ENCODE measurements at regions not wholly inside any gene's neighbourhood (a gene's known extent, or its start where the extent isn't known, plus 50 kb on each side); places are given as distances from the start of the nearest gene placed in this dataset.

DNA sequence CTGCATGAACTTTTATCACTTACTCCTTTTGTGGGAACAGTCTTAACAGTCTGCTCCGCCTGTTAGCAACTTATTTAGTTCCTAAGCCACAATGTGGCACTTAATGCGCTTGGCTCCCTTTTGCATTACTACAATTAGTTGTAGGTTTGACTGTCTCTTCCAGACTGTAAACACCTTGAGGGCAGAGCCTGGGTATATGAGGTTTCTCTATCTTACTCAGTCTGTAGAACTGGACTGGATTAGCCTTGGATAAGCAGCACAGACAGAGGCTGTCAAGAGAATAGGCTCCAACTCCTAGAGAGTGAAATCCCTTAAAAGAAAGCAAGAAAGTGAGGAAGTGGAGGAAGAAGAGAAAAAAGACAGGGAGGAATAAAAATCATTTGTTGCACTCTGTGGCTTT is 268.3 kb upstream of the MAF start:
- H3K27me3 ChIP-seq (ENCODE audit: control insufficient read depth in 3 of 3, insufficient read depth in 3 of 3, low read length in 3 of 3): no peaks in the 10 kb centered on the region
- no peaks in the 10 kb centered on the region for H3K4me1 ChIP-seq (ENCODE audit: control insufficient read depth in 3 of 3, insufficient read depth in 3 of 3, low read length in 3 of 3)
- no peak overlapping the region for H3K4me3 ChIP-seq (ENCODE audit: low read length in 3 of 3)
- no peak overlapping the region for H3K9ac ChIP-seq (ENCODE audit: low read depth in 1 of 3, low read length in 3 of 3)
- H3K27ac ChIP-seq (ENCODE audit: low read depth, low read length): no peak overlapping the region
- no peaks in the 10 kb centered on the region for H3K36me3 ChIP-seq (ENCODE audit: control insufficient read depth in 3 of 3, insufficient read depth in 3 of 3, low read length in 3 of 3)
- no peaks in the 10 kb centered on the region for H3K9me3 ChIP-seq (ENCODE audit: control insufficient read depth in 3 of 3, low read length in 3 of 3)

DNA sequence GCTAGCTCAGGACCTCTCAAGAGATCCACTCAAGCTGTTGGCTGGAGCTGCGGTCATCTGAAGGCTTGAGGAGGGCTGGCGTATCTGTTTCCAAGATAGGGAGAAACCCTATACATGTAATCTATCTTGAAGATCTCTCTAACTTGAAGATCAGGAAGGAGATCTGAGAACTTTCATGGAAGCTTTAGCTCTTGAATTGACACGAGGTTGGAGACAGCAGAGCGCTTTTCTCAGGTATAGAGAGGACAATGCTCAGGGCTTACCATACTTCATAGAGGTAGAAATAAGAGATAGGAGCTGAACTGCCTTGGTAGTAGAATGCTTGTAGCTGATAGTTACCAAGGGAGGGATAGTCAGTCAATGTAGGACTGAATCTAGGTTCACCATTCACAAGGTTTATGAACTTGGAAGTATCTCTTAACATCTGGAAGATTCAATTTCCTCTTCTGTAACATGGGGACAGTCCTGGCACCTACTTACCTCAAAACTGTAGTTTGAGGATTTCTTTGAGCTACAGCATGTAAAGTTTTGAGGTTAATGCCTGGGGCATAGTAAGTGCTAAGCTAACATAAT is 267.0 kb upstream of the MAF start:
- Histone ChIP-seq H3K36me3 (ENCODE audit: control insufficient read depth in 3 of 3, insufficient read depth in 3 of 3, low read length in 3 of 3) (no peaks in the 10 kb centered on the region), H3K27me3 (ENCODE audit: control insufficient read depth in 3 of 3, insufficient read depth in 3 of 3, low read length in 3 of 3) (no peaks in the 10 kb centered on the region), H3K9ac (ENCODE audit: low read depth in 1 of 3, low read length in 3 of 3) (no peak overlapping the region), H3K4me1 (ENCODE audit: control insufficient read depth in 3 of 3, insufficient read depth in 3 of 3, low read length in 3 of 3) (no peaks in the 10 kb centered on the region), H3K27ac (ENCODE audit: low read depth, low read length) (no peak overlapping the region), H3K4me3 (ENCODE audit: low read length in 3 of 3) (no peak overlapping the region), H3K9me3 (ENCODE audit: control insufficient read depth in 3 of 3, low read length in 3 of 3) (no peaks in the 10 kb centered on the region)

DNA sequence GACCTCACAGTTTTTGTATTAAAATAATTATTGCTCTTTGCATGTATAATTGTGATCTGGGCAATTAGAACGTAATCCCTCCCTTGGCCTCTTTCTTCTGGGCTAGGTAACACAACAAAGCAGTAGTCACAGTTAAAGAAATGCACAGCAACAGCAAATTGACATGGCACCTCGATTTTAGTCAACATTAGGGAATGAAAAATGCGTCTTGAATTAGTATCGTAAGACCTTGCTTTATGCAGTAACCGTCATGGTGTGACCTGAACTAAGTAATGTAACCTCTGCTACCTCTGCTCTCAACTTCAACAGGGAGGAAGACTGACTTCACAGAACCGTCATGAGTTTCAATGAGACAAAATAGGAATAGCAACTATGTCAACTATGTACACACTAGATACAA is 265.4 kb upstream of the MAF start:
- H3K27ac ChIP-seq (ENCODE audit: low read depth, low read length): no peak overlapping the region
- H3K4me1 ChIP-seq (ENCODE audit: control insufficient read depth in 3 of 3, insufficient read depth in 3 of 3, low read length in 3 of 3): no peaks in the 10 kb centered on the region
- H3K36me3 ChIP-seq (ENCODE audit: control insufficient read depth in 3 of 3, insufficient read depth in 3 of 3, low read length in 3 of 3): no peaks in the 10 kb centered on the region
- H3K9ac ChIP-seq (ENCODE audit: low read depth in 1 of 3, low read length in 3 of 3): no peak overlapping the region
- H3K9me3 ChIP-seq (ENCODE audit: control insufficient read depth in 3 of 3, low read length in 3 of 3): no peaks in the 10 kb centered on the region
- no peaks in the 10 kb centered on the region for H3K27me3 ChIP-seq (ENCODE audit: control insufficient read depth in 3 of 3, insufficient read depth in 3 of 3, low read length in 3 of 3)
- H3K4me3 ChIP-seq (ENCODE audit: low read length in 3 of 3): no peak overlapping the region

DNA sequence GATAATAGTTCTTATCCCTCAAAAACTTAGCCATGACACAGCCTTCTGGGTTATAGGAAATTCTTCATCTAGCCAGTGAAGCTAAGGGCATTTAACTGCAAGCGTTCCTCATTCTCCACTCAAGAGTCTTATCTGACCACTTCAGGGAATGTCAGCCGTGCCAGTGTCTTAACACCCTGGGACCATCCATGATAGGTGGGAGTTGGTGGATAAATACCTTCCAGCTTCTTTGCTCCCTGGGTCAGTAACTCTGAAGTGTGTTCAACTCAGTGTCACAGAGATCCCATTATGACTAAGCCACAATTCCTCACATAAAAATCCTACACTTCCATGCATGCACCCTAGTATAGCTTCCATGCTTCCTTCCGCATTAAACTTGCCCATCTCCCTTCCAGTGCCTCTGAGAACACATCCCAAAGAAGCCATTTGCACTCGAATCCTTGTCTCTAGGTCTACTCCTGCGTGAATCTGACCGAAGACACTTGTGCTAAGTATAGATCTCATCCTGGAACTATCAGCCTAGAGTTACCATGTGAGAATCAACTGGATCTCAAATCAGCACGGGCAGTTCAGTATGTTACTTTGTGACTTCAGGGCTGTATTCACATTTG is 264.3 kb upstream of the MAF start:
- Histone ChIP-seq H3K36me3 (ENCODE audit: control insufficient read depth in 3 of 3, insufficient read depth in 3 of 3, low read length in 3 of 3) (no peaks in the 10 kb centered on the region), H3K27ac (ENCODE audit: low read depth, low read length) (no peak overlapping the region), H3K27me3 (ENCODE audit: control insufficient read depth in 3 of 3, insufficient read depth in 3 of 3, low read length in 3 of 3) (no peaks in the 10 kb centered on the region), H3K9me3 (ENCODE audit: control insufficient read depth in 3 of 3, low read length in 3 of 3) (no peaks in the 10 kb centered on the region), H3K9ac (ENCODE audit: low read depth in 1 of 3, low read length in 3 of 3) (no peak overlapping the region), H3K4me3 (ENCODE audit: low read length in 3 of 3) (no peak overlapping the region), H3K4me1 (ENCODE audit: control insufficient read depth in 3 of 3, insufficient read depth in 3 of 3, low read length in 3 of 3) (no peaks in the 10 kb centered on the region)

DNA sequence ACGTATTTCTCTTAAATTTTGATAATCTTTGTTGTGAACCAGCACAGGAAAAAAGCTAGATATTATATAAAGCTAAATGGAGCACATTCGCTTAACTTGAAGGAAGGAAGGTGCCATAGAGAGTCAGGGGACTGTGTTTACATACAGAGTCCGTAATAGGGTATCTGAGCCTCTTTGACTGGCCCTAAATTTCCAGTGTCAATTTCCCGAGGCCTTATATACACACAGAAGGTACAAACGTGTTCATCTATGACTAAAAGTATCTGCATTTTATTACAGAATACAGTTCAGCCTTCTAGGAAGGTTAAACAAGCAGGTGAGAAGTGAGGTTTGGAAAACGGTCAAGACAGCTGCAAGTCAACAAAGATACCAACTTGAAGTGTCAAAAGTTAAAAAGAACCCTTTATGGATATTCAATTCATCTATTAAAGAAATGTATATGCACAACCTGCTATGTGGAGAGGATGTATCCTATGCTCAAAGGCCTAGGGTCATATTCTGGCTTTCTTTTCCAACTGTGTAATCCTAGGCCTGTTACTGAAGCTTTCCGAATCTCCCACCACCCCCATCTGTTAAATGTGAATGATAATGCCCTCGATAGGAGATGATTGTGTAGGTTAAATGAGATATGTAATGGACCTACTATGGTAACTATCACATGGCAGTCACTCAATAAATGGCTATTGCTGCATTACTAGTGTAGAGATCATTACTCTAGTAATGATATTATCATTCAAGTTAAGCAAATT is 263.7 kb upstream of the MAF start:
- Histone ChIP-seq H3K27ac (ENCODE audit: low read depth, low read length) (no peak overlapping the region), H3K4me3 (ENCODE audit: low read length in 3 of 3) (no peak overlapping the region), H3K9me3 (ENCODE audit: control insufficient read depth in 3 of 3, low read length in 3 of 3) (no peaks in the 10 kb centered on the region), H3K36me3 (ENCODE audit: control insufficient read depth in 3 of 3, insufficient read depth in 3 of 3, low read length in 3 of 3) (no peaks in the 10 kb centered on the region), H3K9ac (ENCODE audit: low read depth in 1 of 3, low read length in 3 of 3) (no peak overlapping the region), H3K4me1 (ENCODE audit: control insufficient read depth in 3 of 3, insufficient read depth in 3 of 3, low read length in 3 of 3) (no peaks in the 10 kb centered on the region), H3K27me3 (ENCODE audit: control insufficient read depth in 3 of 3, insufficient read depth in 3 of 3, low read length in 3 of 3) (no peaks in the 10 kb centered on the region)

DNA sequence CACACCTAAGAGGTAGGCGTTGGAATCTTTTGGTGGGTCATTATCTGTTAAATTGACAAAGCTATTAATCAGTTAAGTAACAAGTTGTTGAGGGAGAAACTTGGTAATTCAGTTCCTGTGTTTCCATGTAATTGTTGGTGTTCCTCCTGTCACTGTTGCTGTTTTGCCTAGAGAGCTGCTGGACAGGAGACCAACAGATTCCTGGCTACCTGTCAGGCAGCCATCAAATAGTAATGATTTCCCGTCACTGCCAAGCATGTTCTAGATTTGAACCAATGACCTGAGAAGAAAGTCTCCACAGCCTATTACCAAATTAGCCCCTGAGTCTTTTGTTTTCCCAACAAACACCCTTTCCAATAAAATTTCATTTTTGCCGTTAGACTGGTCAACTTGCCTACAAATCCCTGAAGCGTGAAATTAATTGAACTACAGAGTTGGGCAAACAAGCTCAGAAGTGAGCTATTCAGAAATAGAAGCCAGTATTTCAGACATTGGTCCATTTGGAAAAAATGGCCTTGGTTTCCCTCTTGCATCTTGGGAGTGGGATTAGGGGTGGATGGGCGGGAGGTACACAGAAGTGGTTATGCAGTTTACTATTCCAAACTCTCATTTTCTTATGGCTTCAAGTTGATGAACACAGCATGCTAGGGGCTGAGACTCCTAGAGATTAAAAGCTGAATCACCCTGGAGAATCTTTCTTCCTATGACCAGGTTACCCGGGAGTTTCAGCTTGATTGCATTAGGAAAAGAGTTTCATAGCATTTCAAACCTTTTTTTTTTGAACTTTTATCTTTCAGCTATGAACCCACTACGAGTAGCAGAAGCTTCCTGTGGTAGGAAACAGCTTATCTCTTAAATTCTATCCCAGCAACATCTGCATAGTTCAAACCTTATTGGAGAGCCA is 262.8 kb upstream of the MAF start:
- Histone ChIP-seq H3K4me1 (ENCODE audit: control insufficient read depth in 3 of 3, insufficient read depth in 3 of 3, low read length in 3 of 3) (no peaks in the 10 kb centered on the region), H3K27ac (ENCODE audit: low read depth, low read length) (no peak overlapping the region), H3K27me3 (ENCODE audit: control insufficient read depth in 3 of 3, insufficient read depth in 3 of 3, low read length in 3 of 3) (no peaks in the 10 kb centered on the region), H3K4me3 (ENCODE audit: low read length in 3 of 3) (no peak overlapping the region), H3K36me3 (ENCODE audit: control insufficient read depth in 3 of 3, insufficient read depth in 3 of 3, low read length in 3 of 3) (no peaks in the 10 kb centered on the region), H3K9ac (ENCODE audit: low read depth in 1 of 3, low read length in 3 of 3) (no peak overlapping the region), H3K9me3 (ENCODE audit: control insufficient read depth in 3 of 3, low read length in 3 of 3) (no peaks in the 10 kb centered on the region)

DNA sequence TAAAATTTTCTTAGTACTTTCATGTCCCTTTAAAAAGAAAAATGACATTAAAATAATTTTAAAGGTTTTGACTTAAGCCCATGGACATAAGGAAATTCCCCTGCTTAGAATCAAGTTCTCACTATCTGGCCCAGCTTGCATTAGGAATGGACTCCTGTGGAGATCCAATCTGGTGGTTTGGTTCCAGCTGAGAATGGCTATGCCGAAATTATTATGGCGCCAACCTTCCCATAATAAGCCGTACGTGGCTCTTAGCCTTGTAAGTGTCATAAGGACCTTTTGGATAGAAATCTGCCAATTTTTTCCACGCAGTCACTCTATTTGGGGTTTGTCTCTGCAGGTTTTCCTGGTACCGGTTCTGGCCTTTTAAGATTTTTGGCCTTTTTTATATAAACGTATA is 262.1 kb upstream of the MAF start:
- Histone ChIP-seq H3K36me3 (ENCODE audit: control insufficient read depth in 3 of 3, insufficient read depth in 3 of 3, low read length in 3 of 3) (no peaks in the 10 kb centered on the region), H3K27me3 (ENCODE audit: control insufficient read depth in 3 of 3, insufficient read depth in 3 of 3, low read length in 3 of 3) (no peaks in the 10 kb centered on the region), H3K9ac (ENCODE audit: low read depth in 1 of 3, low read length in 3 of 3) (no peak overlapping the region), H3K27ac (ENCODE audit: low read depth, low read length) (no peak overlapping the region), H3K4me1 (ENCODE audit: control insufficient read depth in 3 of 3, insufficient read depth in 3 of 3, low read length in 3 of 3) (no peaks in the 10 kb centered on the region), H3K9me3 (ENCODE audit: control insufficient read depth in 3 of 3, low read length in 3 of 3) (no peaks in the 10 kb centered on the region), H3K4me3 (ENCODE audit: low read length in 3 of 3) (no peak overlapping the region)

DNA sequence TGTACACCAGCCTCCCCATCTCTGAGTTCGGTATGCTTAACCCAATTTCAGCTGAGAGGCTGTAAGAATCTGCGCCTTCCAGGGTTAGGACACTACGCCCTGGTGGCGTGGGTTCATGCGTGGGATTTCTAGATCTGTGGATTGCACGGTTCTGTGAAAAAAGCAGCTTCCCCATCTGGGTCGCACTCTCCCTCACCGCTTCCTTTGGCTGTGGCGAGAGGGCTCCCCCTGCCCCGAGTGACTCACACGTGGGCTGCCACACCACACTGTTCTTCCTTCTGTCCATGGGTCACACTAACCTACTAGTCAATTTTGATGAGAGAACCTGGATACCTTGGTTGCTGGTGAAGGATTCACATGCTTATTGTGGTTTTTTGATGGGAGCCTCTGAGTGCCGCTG is 256.0 kb upstream of the MAF start:
- H3K9me3 ChIP-seq (ENCODE audit: control insufficient read depth in 3 of 3, low read length in 3 of 3): peaks cover 0 to 3% (median 0%) of the 10 kb centered on the region in 3 donors
- H3K36me3 ChIP-seq (ENCODE audit: control insufficient read depth in 3 of 3, insufficient read depth in 3 of 3, low read length in 3 of 3): no peaks in the 10 kb centered on the region
- no peaks in the 10 kb centered on the region for H3K27me3 ChIP-seq (ENCODE audit: control insufficient read depth in 3 of 3, insufficient read depth in 3 of 3, low read length in 3 of 3)
- H3K9ac ChIP-seq (ENCODE audit: low read depth in 1 of 3, low read length in 3 of 3): no peak overlapping the region
- no peaks in the 10 kb centered on the region for H3K4me1 ChIP-seq (ENCODE audit: control insufficient read depth in 3 of 3, insufficient read depth in 3 of 3, low read length in 3 of 3)
- H3K4me3 ChIP-seq (ENCODE audit: low read length in 3 of 3): no peak overlapping the region
- no peak overlapping the region for H3K27ac ChIP-seq (ENCODE audit: low read depth, low read length)

DNA sequence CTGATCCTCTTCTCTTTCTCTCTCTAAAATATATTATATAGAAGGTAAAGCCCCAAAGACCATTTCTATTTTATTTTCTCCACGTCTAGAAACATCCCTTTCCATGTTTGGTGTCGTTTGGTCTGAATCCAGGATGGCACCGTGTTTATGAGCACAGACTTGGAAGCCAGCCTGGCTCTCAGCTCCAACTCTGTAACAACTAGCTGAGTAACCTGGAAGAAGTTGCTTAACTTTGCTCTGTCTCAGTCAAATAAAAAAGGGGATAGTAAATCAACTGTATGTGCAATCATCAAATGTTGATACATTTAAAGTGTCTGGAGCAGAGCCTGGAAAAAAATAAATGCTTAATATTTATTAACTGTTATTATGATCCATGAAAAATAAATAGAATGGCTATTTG is 249.8 kb upstream of the MAF start:
- no peaks in the 10 kb centered on the region for H3K36me3 ChIP-seq (ENCODE audit: control insufficient read depth in 3 of 3, insufficient read depth in 3 of 3, low read length in 3 of 3)
- H3K9ac ChIP-seq (ENCODE audit: low read depth in 1 of 3, low read length in 3 of 3): no peak overlapping the region
- H3K4me3 ChIP-seq (ENCODE audit: low read length in 3 of 3): no peak overlapping the region
- H3K9me3 ChIP-seq (ENCODE audit: control insufficient read depth in 3 of 3, low read length in 3 of 3): no peaks in the 10 kb centered on the region
- H3K4me1 ChIP-seq (ENCODE audit: control insufficient read depth in 3 of 3, insufficient read depth in 3 of 3, low read length in 3 of 3): no peaks in the 10 kb centered on the region
- no peaks in the 10 kb centered on the region for H3K27me3 ChIP-seq (ENCODE audit: control insufficient read depth in 3 of 3, insufficient read depth in 3 of 3, low read length in 3 of 3)
- H3K27ac ChIP-seq (ENCODE audit: low read depth, low read length): no peak overlapping the region

DNA sequence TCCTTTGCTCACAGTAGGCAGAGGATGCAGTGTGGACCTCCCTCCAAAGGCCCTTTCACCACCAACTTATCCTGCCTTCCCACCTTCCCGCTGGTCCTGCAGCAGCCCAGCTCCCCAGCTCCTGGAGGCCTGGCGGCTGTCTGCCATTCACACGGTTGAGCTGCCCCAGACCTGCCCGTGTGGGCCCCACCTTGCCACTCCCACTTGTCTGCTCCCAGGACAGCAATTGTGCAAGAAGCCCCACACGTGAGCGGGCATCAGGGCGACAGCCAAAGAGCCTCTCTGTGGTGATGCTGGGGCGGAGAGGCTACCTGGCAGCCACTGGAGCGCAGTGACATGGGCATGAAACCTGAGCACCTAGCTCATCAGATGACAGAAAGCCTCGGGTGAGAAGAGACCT is 248.6 kb upstream of the MAF start:
- Histone ChIP-seq H3K9ac (ENCODE audit: low read depth in 1 of 3, low read length in 3 of 3) (no peak overlapping the region), H3K4me1 (ENCODE audit: control insufficient read depth in 3 of 3, insufficient read depth in 3 of 3, low read length in 3 of 3) (no peaks in the 10 kb centered on the region), H3K4me3 (ENCODE audit: low read length in 3 of 3) (no peak overlapping the region), H3K9me3 (ENCODE audit: control insufficient read depth in 3 of 3, low read length in 3 of 3) (no peaks in the 10 kb centered on the region), H3K36me3 (ENCODE audit: control insufficient read depth in 3 of 3, insufficient read depth in 3 of 3, low read length in 3 of 3) (no peaks in the 10 kb centered on the region), H3K27me3 (ENCODE audit: control insufficient read depth in 3 of 3, insufficient read depth in 3 of 3, low read length in 3 of 3) (no peaks in the 10 kb centered on the region), H3K27ac (ENCODE audit: low read depth, low read length) (no peak overlapping the region)
